A549 (cell line): ENCODE measurements at regions not wholly inside any gene's neighbourhood (a gene's known extent, or its start where the extent isn't known, plus 50 kb on each side); places are given as distances from the start of the nearest gene placed in this dataset.
"Not testable (repeated sequence)": the region's sequence is repeated elsewhere in the genome, so short reads cannot be mapped to it uniquely, and the experiment has no call there.

Experiments
- ATAC-seq, 2 experiments: fragments of 200-7000 bp in 1 of 2; fragments of >200 bp in 1 of 2; cut with Nextera tagmentation in 1 of 2; cut with Tn5 transposase in 1 of 2; 3 replicates each; pipeline versions ENCODE4 v1.8.0 to v1.9.1; 2018 to 2020; ENCODE audit warnings: mild to moderate bottlenecking in 1 of 2, moderate library complexity in 1 of 2
- CTCF ChIA-PET: fragments of 300-600 bp; sonication (Branson Sonifier 250); formaldehyde crosslinking; extraction: SDS; loops from one replicate; lab custom pipeline; 2021; ENCODE audit warnings: antibody characterized with exemption, inconsistent platforms; lab: Yijun Ruan, JAX
- POLR2A ChIA-PET: fragments of 350-600 bp; formaldehyde crosslinking; extraction: SDS; loops from one replicate; lab custom pipeline; 2021; ENCODE audit warnings: antibody characterized with exemption, inconsistent platforms; lab: Yijun Ruan, JAX
- DNase-seq, 2 experiments: peaks; one replicate each; pipeline versions ENCODE4 v3.0.0 to v3.0.0-alpha.2; 2011 to 2016; ENCODE audit warnings: low read depth in 1 of 2, low spot score in 1 of 2
- FAIRE-seq: peaks from 2 replicates; lab custom pipeline; 2011; peaks lifted over from hg19 to GRCh38; lab: Jason Lieb, UNC
- H3K27ac ChIP-seq, 2 experiments: fragments of >200 bp; sonication (Bioruptor Twin); formaldehyde crosslinking; 3 replicates each; pipeline ENCODE4 v1.5.1; 2016 to 2017
- H3K4me1 ChIP-seq: fragments of >200 bp; sonication (Bioruptor Twin); formaldehyde crosslinking; 3 replicates; pipeline ENCODE4 v1.6.1; 2016
- H3K4me2 ChIP-seq: fragments of >200 bp; sonication (Bioruptor Twin); formaldehyde crosslinking; 3 replicates; pipeline ENCODE4 v1.6.1; 2016
- H3K4me3 ChIP-seq: fragments of >200 bp; sonication (Bioruptor Twin); formaldehyde crosslinking; 3 replicates; pipeline ENCODE4 v1.5.1; 2016
- H3K9me3 ChIP-seq: fragments of >200 bp; sonication (Bioruptor Twin); formaldehyde crosslinking; 3 replicates; pipeline ENCODE4 v1.6.1; 2016
- ATOH8 ChIP-seq: fragments of 250-450 bp; sonication (Bioruptor Pico); IDR thresholded peaks from 2 replicates; pipeline ENCODE4 v1.5.0; 2020; ENCODE audit warnings: low read depth, mild to moderate bottlenecking, moderate library complexity
- CEBPB ChIP-seq, 2 experiments: fragments of >200 bp in 1 of 2; sonication (Bioruptor Twin) in 1 of 2; formaldehyde crosslinking in 1 of 2; IDR thresholded peaks; 2 replicates each; pipeline ENCODE4 v1.6.1; 2012 to 2016
- CHD4 ChIP-seq: fragments of 200-600 bp; sonication (generic); IDR thresholded peaks from 2 replicates; pipeline ENCODE4 v1.6.1; 2016; ENCODE audit warnings: antibody characterized with exemption, mild to moderate bottlenecking, borderline replicate concordance
- EHF ChIP-seq: fragments of 250-450 bp; sonication (Bioruptor Pico); IDR thresholded peaks from 2 replicates; pipeline ENCODE4 v1.5.0; 2020; ENCODE audit warnings: mild to moderate bottlenecking
- ELK1 ChIP-seq: fragments of 150-350 bp; IDR thresholded peaks from 2 replicates; pipeline ENCODE4 v1.6.1; 2014; ENCODE audit warnings: low read depth, mild to moderate bottlenecking, low read length
- EP300 ChIP-seq, 2 experiments: fragments of >200 bp; sonication (Bioruptor Twin); formaldehyde crosslinking; IDR thresholded peaks; 2 replicates in 1 of 2; 3 replicates in 1 of 2; pipeline ENCODE4 v1.6.1; 2016 to 2017
- FOSB ChIP-seq: fragments of 250-450 bp; sonication (Bioruptor Pico); IDR thresholded peaks from 2 replicates; pipeline ENCODE4 v1.5.0; 2020; ENCODE audit warnings: mild to moderate bottlenecking, moderate library complexity
- FOXS1 ChIP-seq: fragments of 250-450 bp; sonication (Bioruptor Pico); IDR thresholded peaks from 2 replicates; pipeline ENCODE4 v1.5.0; 2020; ENCODE audit warnings: mild to moderate bottlenecking, moderate library complexity
- HEYL ChIP-seq: fragments of 250-450 bp; sonication (Bioruptor Pico); IDR thresholded peaks from 2 replicates; pipeline ENCODE4 v1.8.0; 2021; ENCODE audit warnings: mild to moderate bottlenecking, moderate library complexity
- HOXA7 ChIP-seq: fragments of 250-450 bp; sonication (Bioruptor Pico); IDR thresholded peaks from 2 replicates; pipeline ENCODE4 v1.5.0; 2020; ENCODE audit warnings: mild to moderate bottlenecking, moderate library complexity
- KDM5A ChIP-seq: fragments of 200-600 bp; sonication (generic); IDR thresholded peaks from 2 replicates; pipeline ENCODE4 v1.6.1; 2016; ENCODE audit warnings: antibody characterized with exemption, mild to moderate bottlenecking
- MAFK ChIP-seq: fragments of 450-650 bp; IDR thresholded peaks from 2 replicates; pipeline ENCODE4 v1.6.1; 2014; ENCODE audit not compliant: partially characterized antibody
- MAZ ChIP-seq: fragments of 150-350 bp; IDR thresholded peaks from 2 replicates; pipeline ENCODE4 v1.6.1; 2014; ENCODE audit warnings: antibody characterized with exemption, low read depth, low read length, borderline replicate concordance
- MYC ChIP-seq: IDR thresholded peaks from 2 replicates; pipeline ENCODE4 v1.6.1; 2012; ENCODE audit warnings: mild to moderate bottlenecking, inconsistent platforms, low read length, improper control_type of control experiment, borderline replicate concordance
- NFE2L2 ChIP-seq: fragments of 150-350 bp; conservative IDR thresholded peaks from 2 replicates; pipeline ENCODE4 v1.6.1; 2014; ENCODE audit warnings: low read length
- NR3C1 ChIP-seq: fragments of >200 bp; sonication (Bioruptor Twin); formaldehyde crosslinking; IDR thresholded peaks from 3 replicates; pipeline ENCODE4 v1.6.1; 2017
- RCOR1 ChIP-seq: fragments of 150-350 bp; IDR thresholded peaks from 2 replicates; pipeline ENCODE4 v1.6.1; 2014; ENCODE audit warnings: antibody characterized with exemption, low read length, low read depth
- RFX5 ChIP-seq: fragments of 450-650 bp; IDR thresholded peaks from 2 replicates; pipeline ENCODE4 v1.7.1; 2014; ENCODE audit warnings: antibody characterized with exemption, mild to moderate bottlenecking, moderate library complexity
- TFCP2L1 ChIP-seq: fragments of 250-450 bp; sonication (Bioruptor Pico); IDR thresholded peaks from 2 replicates; pipeline ENCODE4 v1.5.0; 2021; ENCODE audit warnings: mild to moderate bottlenecking
- ZC3H11A ChIP-seq: fragments of 450-650 bp; IDR thresholded peaks from 2 replicates; pipeline ENCODE4 v1.6.1; 2014; ENCODE audit warnings: antibody characterized with exemption, mild to moderate bottlenecking
- ZFP36 ChIP-seq: fragments of 450-650 bp; IDR thresholded peaks from 2 replicates; pipeline ENCODE4 v1.6.1; 2014; ENCODE audit warnings: borderline replicate concordance; ENCODE audit not compliant: partially characterized antibody
- WGBS: methylation state at CpG from one replicate; pipeline ENCODE4 v1.1.6; 2017; ENCODE audit errors: missing lambda C conversion rate; 5-methylcytosine and 5-hydroxymethylcytosine counted together
- TF ChIP-seq, protein P1 (sequence below): fragments of 450-650 bp; IDR thresholded peaks from 2 replicates; pipeline ENCODE4 v1.6.1; 2014; ENCODE audit warnings: antibody characterized with exemption
- TF ChIP-seq, protein P2 (sequence below): fragments of >200 bp; sonication (Bioruptor Twin); formaldehyde crosslinking; IDR thresholded peaks from 3 replicates; pipeline ENCODE4 v1.5.1; 2016

GRCh38 chr14:48319823-48320222 is 644.4 kb upstream of the MDGA2 start (continued):
- TF ChIP-seq, protein P1, sequence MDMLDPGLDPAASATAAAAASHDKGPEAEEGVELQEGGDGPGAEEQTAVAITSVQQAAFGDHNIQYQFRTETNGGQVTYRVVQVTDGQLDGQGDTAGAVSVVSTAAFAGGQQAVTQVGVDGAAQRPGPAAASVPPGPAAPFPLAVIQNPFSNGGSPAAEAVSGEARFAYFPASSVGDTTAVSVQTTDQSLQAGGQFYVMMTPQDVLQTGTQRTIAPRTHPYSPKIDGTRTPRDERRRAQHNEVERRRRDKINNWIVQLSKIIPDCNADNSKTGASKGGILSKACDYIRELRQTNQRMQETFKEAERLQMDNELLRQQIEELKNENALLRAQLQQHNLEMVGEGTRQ = no peak
- TF ChIP-seq ZC3H11A (no peak), CHD4 (no peak), KDM5A (no peak)

DNA sequence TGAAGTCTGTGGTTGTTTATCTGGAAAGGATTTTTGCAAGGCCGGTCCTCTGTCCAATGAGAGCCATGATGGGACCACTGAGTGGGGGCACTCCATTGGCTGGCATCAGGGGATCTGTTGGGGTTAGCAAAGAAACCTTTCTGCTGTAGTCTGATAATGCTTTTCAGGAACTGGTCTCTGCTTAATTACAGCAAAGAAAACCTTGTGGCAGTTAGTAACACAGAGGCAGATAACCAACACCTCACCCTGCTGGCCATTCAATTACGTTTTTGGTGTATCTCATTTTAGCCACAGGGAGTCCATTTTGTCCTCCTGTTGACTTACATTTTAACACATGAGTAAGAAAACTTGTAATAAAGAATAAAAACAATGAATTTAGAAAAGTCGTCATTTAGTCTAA is 629.3 kb upstream of the MDGA2 start:
- WGBS = 25% methylated on average over 3 of the region's 3 CpGs
- no peak overlapping the region for H3K4me3 ChIP-seq
- no peak overlapping the region for H3K27ac ChIP-seq
- TF ChIP-seq FOXS1 (CRISPR knock-in tag) = no peak
- no peak for DNase-seq
- ATAC-seq = no peak
- H3K9me3 ChIP-seq = peaks cover 7% of the 10 kb centered on the region; the same call in 2 of the 3 replicates
- CTCF ChIA-PET = no interaction called here
- H3K4me1 ChIP-seq = no peaks in the 10 kb centered on the region
- FAIRE-seq = no peak
- POLR2A ChIA-PET = no interaction called here
- no peak overlapping the region for H3K4me2 ChIP-seq

DNA sequence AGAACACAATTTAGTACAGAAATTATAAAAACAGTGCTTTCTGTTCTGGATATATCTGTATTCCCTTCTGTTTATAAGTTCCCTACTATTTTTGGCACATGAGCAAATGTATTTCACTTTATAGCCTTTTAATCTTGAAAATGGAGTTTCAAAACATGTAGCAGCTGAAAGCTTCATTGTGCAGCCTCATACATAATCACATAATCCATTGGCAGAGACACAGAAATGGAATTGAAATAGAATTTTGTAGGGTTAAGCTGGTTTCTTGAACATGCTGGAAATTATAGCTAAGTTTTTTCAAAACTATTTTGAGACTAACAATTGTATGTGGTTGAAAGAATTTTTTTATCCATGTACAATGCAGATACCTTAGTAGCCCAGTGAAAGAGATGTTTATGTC is 614.3 kb upstream of the MDGA2 start:
- ChIA-PET POLR2A (no interaction called here), CTCF (no interaction called here)
- no peak for FAIRE-seq
- no peak for DNase-seq
- Histone ChIP-seq H3K27ac (no peak overlapping the region), H3K4me3 (no peak overlapping the region), H3K4me1 (no peaks in the 10 kb centered on the region), H3K9me3 (no peaks in the 10 kb centered on the region; the same call in 2 of the 3 replicates), H3K4me2 (no peak overlapping the region)
- no peak for ATAC-seq
- TF ChIP-seq HOXA7 (CRISPR knock-in tag) (no peak), MYC (no peak), ZFP36 (no peak), CEBPB (IDR thresholded peaks at IDR 0.05) (no peak), RCOR1 (no peak), MAFK (no peak)

GRCh38 chr14:48285217-48285616 is 609.8 kb upstream of the MDGA2 start:
- H3K9me3 ChIP-seq, ATAC-seq, CTCF ChIA-PET, H3K27ac ChIP-seq, POLR2A ChIA-PET, FAIRE-seq, H3K4me2 ChIP-seq, H3K4me1 ChIP-seq, DNase-seq, H3K4me3 ChIP-seq: not testable (repeated sequence)
- WGBS = 5% methylated on average over 8 of the region's 11 CpGs

- Histone ChIP-seq H3K4me1 (no peaks in the 10 kb centered on the region), H3K9me3 (no peaks in the 10 kb centered on the region), H3K4me3 (no peak overlapping the region), H3K27ac (no peak overlapping the region), H3K4me2 (no peak overlapping the region)
- FAIRE-seq (no peak), DNase-seq (no peak), ATAC-seq (no peak)
- POLR2A ChIA-PET = no interaction called here
- CTCF ChIA-PET = no interaction called here
- TF ChIP-seq ZC3H11A (no peak), RFX5 (no peak), NR3C1 (no peak), TFCP2L1 (CRISPR knock-in tag) (no peak), NFE2L2 (no peak), FOSB (no peak), ATOH8 (CRISPR knock-in tag) (no peak), ELK1 (no peak), MAFK (no peak), ZFP36 (no peak), HOXA7 (CRISPR knock-in tag) (no peak), EHF (CRISPR knock-in tag) (no peak), EP300 (IDR thresholded peaks at IDR 0.05) (no peak), MAZ (no peak), HEYL (CRISPR knock-in tag) (no peak)
- TF ChIP-seq, protein P2, sequence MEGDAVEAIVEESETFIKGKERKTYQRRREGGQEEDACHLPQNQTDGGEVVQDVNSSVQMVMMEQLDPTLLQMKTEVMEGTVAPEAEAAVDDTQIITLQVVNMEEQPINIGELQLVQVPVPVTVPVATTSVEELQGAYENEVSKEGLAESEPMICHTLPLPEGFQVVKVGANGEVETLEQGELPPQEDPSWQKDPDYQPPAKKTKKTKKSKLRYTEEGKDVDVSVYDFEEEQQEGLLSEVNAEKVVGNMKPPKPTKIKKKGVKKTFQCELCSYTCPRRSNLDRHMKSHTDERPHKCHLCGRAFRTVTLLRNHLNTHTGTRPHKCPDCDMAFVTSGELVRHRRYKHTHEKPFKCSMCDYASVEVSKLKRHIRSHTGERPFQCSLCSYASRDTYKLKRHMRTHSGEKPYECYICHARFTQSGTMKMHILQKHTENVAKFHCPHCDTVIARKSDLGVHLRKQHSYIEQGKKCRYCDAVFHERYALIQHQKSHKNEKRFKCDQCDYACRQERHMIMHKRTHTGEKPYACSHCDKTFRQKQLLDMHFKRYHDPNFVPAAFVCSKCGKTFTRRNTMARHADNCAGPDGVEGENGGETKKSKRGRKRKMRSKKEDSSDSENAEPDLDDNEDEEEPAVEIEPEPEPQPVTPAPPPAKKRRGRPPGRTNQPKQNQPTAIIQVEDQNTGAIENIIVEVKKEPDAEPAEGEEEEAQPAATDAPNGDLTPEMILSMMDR = no peak
Observed at GRCh38 chr14:48275301-48275700, 599.9 kb upstream of the MDGA2 start.
